ENCODE measurements at regions not wholly inside any gene's neighbourhood (a gene's known extent, or its start where the extent isn't known, plus 50 kb on each side); places are given as distances from the start of the nearest gene placed in this dataset.

DNA sequence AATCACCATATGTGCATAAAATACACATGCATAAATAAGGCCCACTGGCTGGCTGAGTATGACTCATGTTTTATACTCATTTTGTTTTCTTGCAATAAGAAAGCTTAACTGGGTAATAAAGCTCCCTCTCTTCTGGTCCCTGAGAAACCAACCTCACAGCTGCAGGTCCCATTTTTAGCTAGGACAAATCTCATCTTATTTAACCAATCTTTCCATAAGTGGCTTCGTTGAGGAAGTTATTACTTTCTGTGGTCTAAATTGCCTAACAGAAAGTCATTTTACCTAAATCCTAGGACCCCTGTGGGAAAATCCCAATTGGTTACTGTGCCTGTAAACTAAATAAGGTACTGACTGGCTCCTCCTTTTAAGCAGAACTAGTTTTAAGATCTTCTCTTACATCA, 232.8 kb upstream of the FBXO33 start:
- Mint-ChIP-seq H3K36me3 (ENCODE audit: insufficient read depth in 1 of 3, low read depth in 3 of 3) (peaks cover 0 to 2% (median 0%) of the 10 kb centered on the region in 3 experiments; a peak in 1 of 7 replicates), H3K27me3 (ENCODE audit: low read depth) (no peaks in the 10 kb centered on the region), H3K9me3 (peaks cover 0 to 7% of the 10 kb centered on the region in 2 experiments; a peak in 1 of 5 replicates), H3K4me3 (no peak overlapping the region), H3K27ac (no peak overlapping the region), H3K4me1 (peaks cover 3 to 6% of the 10 kb centered on the region in 2 experiments; a peak in 2 of 4 replicates)
- Histone ChIP-seq H4K20me1 (ENCODE audit: control insufficient read depth, insufficient read depth, insufficient read length) (no peaks in the 10 kb centered on the region), H2BK20ac (ENCODE audit: low read depth, low read length, poor library complexity, severe bottlenecking) (no peak overlapping the region), H3K79me1 (ENCODE audit: insufficient read depth, low read depth, low read length, poor library complexity, severe bottlenecking) (no peaks in the 10 kb centered on the region), H3K4ac (ENCODE audit: low read depth, low read length) (no peak overlapping the region), H3K79me2 (ENCODE audit: insufficient read depth, low read length) (no peaks in the 10 kb centered on the region), H2BK5ac (ENCODE audit: insufficient read length, low read length) (no peak overlapping the region), H2BK15ac (ENCODE audit: low read depth, low read length) (no peak overlapping the region), H3K9me3 (ENCODE audit: control insufficient read depth, low read depth, low read length) (no peaks in the 10 kb centered on the region), H2AK5ac (ENCODE audit: insufficient read length, low read length) (no peak overlapping the region), H4K91ac (ENCODE audit: insufficient read length, low read depth, low read length) (no peak overlapping the region), H3T11ph (ENCODE audit: low read length) (no peak overlapping the region), H3K4me2 (ENCODE audit: insufficient read depth, insufficient read length, low read length) (no peak overlapping the region), H3K23me2 (ENCODE audit: insufficient read length, low read depth, low read length, poor library complexity, severe bottlenecking) (no peaks in the 10 kb centered on the region), H2BK12ac (ENCODE audit: insufficient read length, low read depth, low read length) (no peak overlapping the region), H3K9ac (ENCODE audit: extremely low read depth, insufficient read length, low read length) (no peak overlapping the region), H3K27me3 (ENCODE audit: insufficient read depth, low read length) (no peaks in the 10 kb centered on the region), H3K23ac (ENCODE audit: insufficient read length, low read depth, low read length) (no peak overlapping the region), H4K5ac (ENCODE audit: insufficient read length, low read depth, low read length) (no peak overlapping the region), H3K27ac (ENCODE audit: insufficient read length, low read depth, low read length) (no peak overlapping the region), H4K8ac (replicated peaks; ENCODE audit: insufficient read length, low read depth, low read length) (no peak overlapping the region), H3K14ac (ENCODE audit: insufficient read depth, low read length) (no peak overlapping the region), H3K4me1 (ENCODE audit: insufficient read depth, low read length) (no peaks in the 10 kb centered on the region), H3K18ac (ENCODE audit: insufficient read length, low read depth, low read length) (no peak overlapping the region), H2BK120ac (ENCODE audit: low read depth, low read length, poor library complexity, severe bottlenecking) (no peak overlapping the region), H2AFZ (ENCODE audit: low read length) (no peak overlapping the region), H3K56ac (ENCODE audit: insufficient read length, low read depth, low read length) (no peak overlapping the region)
- no peak for TF ChIP-seq CTCF (conservative IDR thresholded peaks at IDR 0.05)
- no CpG with 5 or more reads among the region's 1 CpG for WGBS (ENCODE audit: extremely low coverage, insufficient read length, low lambda C conversion rate)
- no peak for DNase-seq
